ENCODE measurements at regions not wholly inside any gene's neighbourhood (a gene's known extent, or its start where the extent isn't known, plus 50 kb on each side); places are given as distances from the start of the nearest gene placed in this dataset.

DNA sequence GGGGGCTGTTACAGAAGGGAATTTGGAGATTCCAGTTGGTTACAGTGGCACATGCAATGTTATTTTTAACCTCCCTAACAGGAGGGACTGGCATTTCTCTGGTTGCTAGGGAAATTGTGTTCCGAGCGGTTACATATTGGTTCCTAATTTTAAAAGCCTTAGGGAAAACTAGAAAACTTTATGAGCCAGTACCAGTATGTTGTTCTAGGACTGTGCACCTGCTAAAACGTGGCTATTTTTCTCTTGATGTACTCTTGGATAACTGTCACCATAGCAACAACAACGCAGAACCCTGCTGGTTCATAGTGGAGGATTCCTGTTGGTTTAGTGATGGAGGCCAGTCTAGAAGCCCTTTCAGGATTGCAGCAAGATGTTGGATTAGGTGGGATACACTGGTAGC, 68.9 kb upstream of the PGBD5 start:
- Histone ChIP-seq H4K20me1 (ENCODE audit: low read length) (no peaks in the 10 kb centered on the region), H3K79me2 (ENCODE audit: low read length) (no peaks in the 10 kb centered on the region), H3K4me1 (ENCODE audit: insufficient read depth, low read length) (no peaks in the 10 kb centered on the region), H3K27me3 (ENCODE audit: low read length) (peaks cover 92% of the 10 kb centered on the region), H3K4me3 (ENCODE audit: low read length) (no peak overlapping the region), H3F3A (ENCODE audit: low read length, unreplicated experiment) (no peaks in the 10 kb centered on the region), H2AFZ (ENCODE audit: low read length) (no peak overlapping the region), H3K9ac (ENCODE audit: low read length) (no peak overlapping the region), H3K9me3 (ENCODE audit: low read length) (no peaks in the 10 kb centered on the region), H3K27ac (ENCODE audit: low read length) (no peak overlapping the region), H3K4me2 (ENCODE audit: low read length) (no peak overlapping the region), H3K9me2 (replicated peaks; ENCODE audit: low read length) (no peaks in the 10 kb centered on the region), H3K36me3 (ENCODE audit: low read depth, low read length) (no peaks in the 10 kb centered on the region)
- ATAC-seq: no peak
- no peak for DNase-seq
- intact Hi-C loops (cut with micrococcal nuclease): no loop called here
- ChIA-PET POLR2A (ENCODE audit: unreplicated experiment) (no interaction called here), CTCF (no interaction called here)
- BruUV-seq (replicated peaks): no TSS peak
- no peak for TF ChIP-seq EZH2phosphoT487 (IDR thresholded peaks at IDR 0.05; ENCODE audit: borderline replicate concordance, low read length)
- TF ChIP-seq, protein P1, sequence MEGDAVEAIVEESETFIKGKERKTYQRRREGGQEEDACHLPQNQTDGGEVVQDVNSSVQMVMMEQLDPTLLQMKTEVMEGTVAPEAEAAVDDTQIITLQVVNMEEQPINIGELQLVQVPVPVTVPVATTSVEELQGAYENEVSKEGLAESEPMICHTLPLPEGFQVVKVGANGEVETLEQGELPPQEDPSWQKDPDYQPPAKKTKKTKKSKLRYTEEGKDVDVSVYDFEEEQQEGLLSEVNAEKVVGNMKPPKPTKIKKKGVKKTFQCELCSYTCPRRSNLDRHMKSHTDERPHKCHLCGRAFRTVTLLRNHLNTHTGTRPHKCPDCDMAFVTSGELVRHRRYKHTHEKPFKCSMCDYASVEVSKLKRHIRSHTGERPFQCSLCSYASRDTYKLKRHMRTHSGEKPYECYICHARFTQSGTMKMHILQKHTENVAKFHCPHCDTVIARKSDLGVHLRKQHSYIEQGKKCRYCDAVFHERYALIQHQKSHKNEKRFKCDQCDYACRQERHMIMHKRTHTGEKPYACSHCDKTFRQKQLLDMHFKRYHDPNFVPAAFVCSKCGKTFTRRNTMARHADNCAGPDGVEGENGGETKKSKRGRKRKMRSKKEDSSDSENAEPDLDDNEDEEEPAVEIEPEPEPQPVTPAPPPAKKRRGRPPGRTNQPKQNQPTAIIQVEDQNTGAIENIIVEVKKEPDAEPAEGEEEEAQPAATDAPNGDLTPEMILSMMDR (conservative IDR thresholded peaks at IDR 0.05; ENCODE audit: low read depth, low read length): no peak
- TF ChIP-seq EZH2 (IDR thresholded peaks at IDR 0.05; ENCODE audit: low read length, unreplicated experiment): no peak

DNA sequence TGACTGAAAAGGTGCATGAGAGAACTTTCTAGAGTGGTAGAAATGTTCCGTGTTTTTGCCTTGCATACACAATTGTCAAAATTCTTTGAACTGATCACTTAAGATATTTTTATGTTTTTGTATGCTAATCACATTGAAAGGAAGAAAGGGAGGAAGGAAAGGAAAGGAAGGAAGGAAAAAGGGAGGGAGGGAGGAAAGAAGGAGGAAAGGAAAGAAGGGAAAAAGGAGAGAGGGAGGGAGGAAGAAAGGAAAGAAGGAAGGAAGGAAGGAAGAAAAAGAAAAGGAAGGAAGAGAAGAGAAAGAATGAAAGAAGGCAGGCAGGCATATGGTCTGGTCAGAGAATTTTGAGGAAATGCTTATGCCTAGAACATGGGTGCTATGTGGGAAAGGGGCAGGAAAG, 68.4 kb upstream of the PGBD5 start:
- no TSS peak for BruUV-seq (replicated peaks)
- CTCF ChIA-PET: no interaction called here
- no peak overlapping the region for H3K27ac ChIP-seq (ENCODE audit: low read length)
- no peak overlapping the region for H3K4me3 ChIP-seq (ENCODE audit: low read length)
- H3K4me1 ChIP-seq (ENCODE audit: insufficient read depth, low read length): no peaks in the 10 kb centered on the region
- peaks cover 92% of the 10 kb centered on the region for H3K27me3 ChIP-seq (ENCODE audit: low read length)
- H3K79me2 ChIP-seq (ENCODE audit: low read length): no peaks in the 10 kb centered on the region
- H3K9ac ChIP-seq (ENCODE audit: low read length): no peak overlapping the region
- no peak for ATAC-seq
- no peak overlapping the region for H2AFZ ChIP-seq (ENCODE audit: low read length)
- TF ChIP-seq EZH2 (IDR thresholded peaks at IDR 0.05; ENCODE audit: low read length, unreplicated experiment) (no peak), EZH2phosphoT487 (IDR thresholded peaks at IDR 0.05; ENCODE audit: borderline replicate concordance, low read length) (no peak)
- TF ChIP-seq, protein P1 (conservative IDR thresholded peaks at IDR 0.05; ENCODE audit: low read depth, low read length): no peak
- no peak overlapping the region for H3K4me2 ChIP-seq (ENCODE audit: low read length)
- POLR2A ChIA-PET (ENCODE audit: unreplicated experiment): no interaction called here
- H3K36me3 ChIP-seq (ENCODE audit: low read depth, low read length): no peaks in the 10 kb centered on the region
- no peaks in the 10 kb centered on the region for H4K20me1 ChIP-seq (ENCODE audit: low read length)
- DNase-seq: no peak
- no peaks in the 10 kb centered on the region for H3K9me3 ChIP-seq (ENCODE audit: low read length)
- intact Hi-C loops (cut with micrococcal nuclease): no loop called here
- H3F3A ChIP-seq (ENCODE audit: low read length, unreplicated experiment): no peaks in the 10 kb centered on the region
- H3K9me2 ChIP-seq (replicated peaks; ENCODE audit: low read length): no peaks in the 10 kb centered on the region

DNA sequence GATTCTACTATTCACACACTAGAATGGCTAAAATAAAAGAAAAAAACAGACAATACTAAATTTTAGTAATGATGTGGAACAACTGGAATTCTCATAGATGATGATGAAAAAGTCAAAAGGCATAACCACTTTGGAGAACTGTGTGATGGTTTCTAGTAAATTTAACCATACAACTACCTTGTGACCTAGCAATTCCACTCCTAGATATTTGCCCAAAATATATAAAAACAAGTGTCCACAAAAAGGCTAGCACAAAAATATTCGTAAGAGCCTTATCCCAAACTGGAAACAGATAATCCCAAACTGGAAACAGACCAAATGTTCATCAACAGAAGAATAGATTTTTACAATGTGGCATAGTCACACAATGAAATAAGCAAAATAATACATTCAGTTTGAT, 67.9 kb upstream of the PGBD5 start:
- no peak for TF ChIP-seq EZH2 (IDR thresholded peaks at IDR 0.05; ENCODE audit: low read length, unreplicated experiment)
- TF ChIP-seq, protein P1 (conservative IDR thresholded peaks at IDR 0.05; ENCODE audit: low read depth, low read length): no peak
- no peak for TF ChIP-seq EZH2phosphoT487 (IDR thresholded peaks at IDR 0.05; ENCODE audit: borderline replicate concordance, low read length)
- Histone ChIP-seq H3K27me3 (ENCODE audit: low read length) (peaks cover 92% of the 10 kb centered on the region), H3K79me2 (ENCODE audit: low read length) (no peaks in the 10 kb centered on the region), H3K36me3 (ENCODE audit: low read depth, low read length) (no peaks in the 10 kb centered on the region), H3K4me2 (ENCODE audit: low read length) (no peak overlapping the region), H3K9me3 (ENCODE audit: low read length) (no peaks in the 10 kb centered on the region), H4K20me1 (ENCODE audit: low read length) (no peaks in the 10 kb centered on the region), H3K4me1 (ENCODE audit: insufficient read depth, low read length) (no peaks in the 10 kb centered on the region), H3K9me2 (replicated peaks; ENCODE audit: low read length) (no peaks in the 10 kb centered on the region), H3K9ac (ENCODE audit: low read length) (no peak overlapping the region), H3K4me3 (ENCODE audit: low read length) (no peak overlapping the region), H3F3A (ENCODE audit: low read length, unreplicated experiment) (no peaks in the 10 kb centered on the region), H3K27ac (ENCODE audit: low read length) (no peak overlapping the region), H2AFZ (ENCODE audit: low read length) (no peak overlapping the region)
- POLR2A ChIA-PET (ENCODE audit: unreplicated experiment): no interaction called here
- DNase-seq (no peak), ATAC-seq (no peak)
- CTCF ChIA-PET: no interaction called here
- no TSS peak for BruUV-seq (replicated peaks)
- intact Hi-C loops (cut with micrococcal nuclease): no loop called here

Measured in PC-3 (cell line).